NOMO-1 treated with dmso at 0.1 percent for 144 hours (cell line): ENCODE measurements at regions not wholly inside any gene's neighbourhood (a gene's known extent, or its start where the extent isn't known, plus 50 kb on each side); places are given as distances from the start of the nearest gene placed in this dataset.

ENCODE experiments used
- DNase-seq: peaks from one replicate; lab custom pipeline; 2025; ENCODE audit not compliant: unreplicated experiment; lab: John Stamatoyannopoulos, UW

DNA sequence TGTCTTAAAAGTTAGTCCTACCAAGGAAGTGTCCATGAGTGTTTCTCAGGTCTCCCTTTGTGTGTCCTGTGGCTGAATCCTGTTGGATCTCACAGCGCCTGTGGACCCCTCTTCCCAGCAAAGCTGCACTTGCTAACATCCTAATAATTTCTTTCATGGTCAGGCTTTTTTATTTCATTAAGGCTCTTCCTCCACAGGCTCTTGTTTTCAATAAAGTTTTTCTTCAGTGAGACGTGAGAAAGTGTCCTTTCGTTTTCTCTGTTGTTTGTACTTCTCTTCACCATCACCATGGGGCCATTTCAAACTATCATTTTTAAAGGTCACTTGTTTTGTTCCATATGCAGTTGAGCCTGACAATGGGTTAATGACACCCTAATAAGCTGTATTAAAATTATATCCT, 231.5 kb downstream of the LMO4 start:
- no peak for DNase-seq

DNA sequence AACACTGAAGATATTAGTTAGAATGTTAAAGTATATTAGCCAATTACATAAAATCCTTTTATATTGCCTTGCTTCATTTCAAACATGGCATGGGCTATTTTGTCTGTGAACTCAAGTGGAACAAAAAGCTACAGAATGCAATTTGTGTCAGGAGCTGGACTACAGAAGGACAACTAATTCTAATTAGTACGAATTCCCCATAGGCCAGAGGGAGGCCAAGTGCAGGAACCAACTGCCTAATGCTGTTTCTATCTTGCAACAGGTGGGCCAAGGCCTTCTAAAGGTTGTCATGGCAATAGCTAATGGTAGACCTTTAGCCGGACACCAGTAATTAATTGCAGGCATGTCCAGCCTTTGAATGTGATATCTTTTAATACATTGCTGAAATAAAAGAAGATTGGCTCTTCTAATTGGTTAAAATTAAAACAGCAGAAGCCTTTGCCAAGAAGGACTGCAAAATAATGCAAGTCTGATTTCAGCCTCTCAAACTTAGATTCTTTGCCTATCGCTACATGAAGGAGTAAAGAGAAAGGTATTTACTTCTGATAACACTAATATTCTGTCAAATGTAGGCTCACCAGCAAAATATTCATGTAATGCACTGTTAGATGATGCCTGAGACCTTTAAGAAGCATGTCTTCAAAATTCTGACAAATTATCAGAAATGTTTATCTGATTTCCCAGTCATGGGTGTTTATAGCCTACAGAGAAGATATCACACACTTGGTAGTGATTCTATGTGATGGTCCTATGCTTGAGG, 232.1 kb downstream of the LMO4 start:
- no peak for DNase-seq

DNA sequence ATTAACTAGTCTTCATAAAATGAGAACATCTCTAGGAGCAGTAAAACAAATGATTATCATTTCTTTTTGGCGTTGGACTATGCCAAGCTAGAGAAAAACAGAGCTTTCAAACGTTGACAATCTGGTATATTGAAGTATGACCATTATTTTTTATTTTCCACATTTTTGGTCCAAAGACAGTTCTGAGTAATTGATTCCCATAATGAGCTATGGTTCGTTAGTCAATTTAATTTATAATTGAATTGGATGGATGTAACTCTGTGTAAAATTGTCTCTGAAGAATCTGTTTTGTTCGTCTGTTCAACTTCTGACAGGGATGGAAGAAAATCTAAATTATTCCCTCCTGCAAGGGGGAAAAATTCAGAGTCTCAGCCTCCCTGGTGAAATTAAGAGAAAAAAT, 234.5 kb downstream of the LMO4 start:
- DNase-seq: no peak

DNA sequence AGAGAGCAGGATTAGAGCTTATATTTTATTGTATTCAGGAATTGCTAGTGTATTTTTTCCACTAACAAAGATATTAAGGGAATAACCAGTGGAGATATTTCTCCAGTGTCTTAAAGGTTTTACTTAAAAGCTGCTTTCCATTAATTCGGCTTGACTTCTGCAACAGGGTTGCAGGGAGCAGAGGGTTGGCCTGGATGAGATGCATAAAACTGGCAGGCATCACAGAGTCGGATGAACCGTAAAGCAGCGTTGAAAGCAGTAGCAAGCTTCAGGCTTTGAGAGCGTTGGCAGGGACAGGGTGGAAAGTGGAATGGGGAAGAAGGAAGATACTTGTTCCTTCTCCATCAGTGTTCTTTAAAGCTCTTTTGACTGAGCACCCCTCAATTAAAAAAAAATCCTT, 237.2 kb downstream of the LMO4 start:
- DNase-seq: no peak

DNA sequence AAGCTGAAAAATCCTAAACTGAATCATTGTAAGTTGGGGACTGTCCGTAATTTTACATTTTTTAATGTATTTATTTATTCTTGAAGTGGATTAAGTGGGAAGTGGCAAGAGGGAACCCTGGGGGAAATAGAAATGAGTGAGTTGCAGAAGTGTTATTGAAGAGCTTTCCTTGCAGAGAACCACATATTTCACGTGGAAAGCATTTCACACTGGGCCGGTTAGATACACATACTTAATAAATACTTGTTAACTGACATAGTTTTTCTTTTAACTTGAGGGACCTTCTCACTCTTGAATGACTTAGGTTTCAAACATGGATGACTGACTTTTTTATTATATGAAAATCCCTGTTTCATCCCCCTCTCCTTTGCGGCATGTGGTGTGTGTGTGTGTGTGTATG, 239.3 kb downstream of the LMO4 start:
- no peak for DNase-seq

DNA sequence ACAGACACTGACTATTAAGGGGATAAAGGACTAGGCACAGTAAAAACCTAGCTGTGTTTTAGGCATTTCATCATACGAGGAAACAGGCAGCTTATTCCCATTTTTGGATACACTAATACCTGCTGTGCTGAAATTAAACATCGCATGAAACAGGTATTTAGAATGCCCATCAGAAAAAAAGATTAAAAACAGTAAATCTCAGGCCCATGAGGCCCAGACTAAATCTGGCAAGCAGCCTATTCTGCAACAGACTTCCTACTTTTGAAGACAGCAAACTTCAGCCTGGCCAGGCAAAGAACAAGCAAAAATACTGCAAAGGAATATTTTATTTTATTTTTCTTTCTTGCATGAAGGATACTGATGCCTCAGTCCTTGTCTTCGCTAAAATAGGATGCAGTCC, 240.2 kb downstream of the LMO4 start:
- no peak for DNase-seq

DNA sequence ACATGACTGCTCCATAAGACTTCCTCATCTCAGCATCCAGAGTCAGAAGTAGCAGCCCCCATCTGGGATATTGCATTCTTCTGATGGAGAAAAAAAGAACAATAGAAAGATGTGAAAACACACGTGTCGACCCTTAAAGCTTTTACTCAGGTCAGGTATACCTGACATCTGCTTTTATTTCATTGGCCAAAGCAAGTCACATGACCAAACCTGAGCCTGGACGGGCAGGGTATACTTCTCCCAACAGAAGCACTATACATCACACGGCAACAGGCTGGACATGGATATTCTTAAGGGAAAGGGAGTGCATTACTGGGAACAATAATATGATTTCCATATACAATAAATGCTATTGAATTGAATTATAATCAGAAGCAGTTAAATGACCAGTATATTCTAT, 243.3 kb downstream of the LMO4 start:
- no peak for DNase-seq

DNA sequence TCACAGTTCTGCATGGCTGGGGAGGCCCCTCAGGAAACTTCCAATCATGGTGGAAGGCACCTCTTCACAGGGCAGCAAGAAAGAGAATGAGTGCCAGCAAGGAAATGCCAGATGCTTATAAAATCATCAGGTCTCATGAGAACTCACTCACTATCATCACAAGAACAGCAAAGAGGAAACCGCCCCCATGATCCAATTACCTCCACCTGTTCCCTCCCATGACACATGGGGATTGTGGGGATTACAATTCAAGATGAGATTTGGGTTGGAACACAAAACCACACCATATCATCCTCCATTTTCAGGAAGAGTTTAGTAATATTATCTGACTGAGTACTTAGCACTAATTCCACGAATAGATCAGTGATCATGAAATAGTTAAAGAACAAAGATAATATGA, 244.2 kb downstream of the LMO4 start:
- DNase-seq: no peak

DNA sequence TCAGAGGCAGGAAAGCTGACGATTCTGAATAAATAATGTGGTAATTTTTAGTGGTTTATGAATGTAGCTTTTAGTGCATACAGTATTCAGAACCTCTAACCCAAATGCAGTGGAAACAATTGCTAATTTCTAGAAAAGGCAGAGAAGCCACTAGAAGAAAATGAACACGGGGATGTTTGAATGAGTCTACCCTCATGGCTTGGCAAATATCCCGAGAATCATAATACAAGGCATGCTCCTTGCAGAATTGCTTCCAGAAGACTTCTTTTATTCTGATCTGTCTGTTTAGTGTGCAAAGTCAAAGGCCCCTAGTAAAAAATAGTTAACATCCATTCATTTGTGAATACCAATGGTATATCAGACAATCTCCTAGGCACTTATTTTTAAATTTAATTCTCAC, 246.8 kb downstream of the LMO4 start:
- no peak for DNase-seq

DNA sequence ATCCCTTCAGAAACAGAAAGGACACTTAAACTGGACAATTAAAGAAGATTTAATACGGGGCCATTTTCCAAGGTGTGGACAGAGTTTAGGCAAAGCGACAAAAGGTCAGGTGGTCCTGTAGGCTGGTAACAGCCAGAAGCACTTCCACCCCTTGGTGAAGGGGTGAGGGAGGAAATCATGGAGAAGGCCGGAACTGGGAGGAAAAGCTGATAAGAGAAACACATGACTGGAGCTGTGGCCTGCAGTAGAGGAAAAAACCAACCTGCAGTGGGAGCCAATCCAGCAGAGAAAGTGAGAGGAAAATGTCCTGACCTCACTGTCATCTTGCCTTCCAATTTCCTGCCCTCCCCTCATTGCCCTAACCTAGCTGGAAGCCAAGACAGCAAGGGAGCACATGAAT, 249.8 kb downstream of the LMO4 start:
- no peak for DNase-seq

DNA sequence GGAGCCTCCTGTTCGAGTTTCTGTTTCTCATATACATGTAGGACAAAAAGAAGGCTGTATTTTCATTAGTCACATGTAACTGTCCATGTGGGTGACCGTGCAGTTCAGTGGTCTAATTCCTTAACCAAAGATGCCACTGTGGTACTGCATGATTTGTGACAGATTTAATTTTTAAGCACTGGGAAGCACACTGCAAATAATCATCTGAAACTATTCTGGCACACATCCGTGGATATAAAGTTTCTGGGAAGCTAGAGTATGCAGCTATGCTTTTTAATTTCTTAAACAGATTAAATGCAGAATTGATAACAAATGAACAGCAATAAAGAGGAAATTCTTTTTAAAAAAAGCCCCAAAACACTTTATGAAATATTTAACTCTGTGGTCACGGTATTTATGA, 254.8 kb downstream of the LMO4 start:
- DNase-seq: no peak

DNA sequence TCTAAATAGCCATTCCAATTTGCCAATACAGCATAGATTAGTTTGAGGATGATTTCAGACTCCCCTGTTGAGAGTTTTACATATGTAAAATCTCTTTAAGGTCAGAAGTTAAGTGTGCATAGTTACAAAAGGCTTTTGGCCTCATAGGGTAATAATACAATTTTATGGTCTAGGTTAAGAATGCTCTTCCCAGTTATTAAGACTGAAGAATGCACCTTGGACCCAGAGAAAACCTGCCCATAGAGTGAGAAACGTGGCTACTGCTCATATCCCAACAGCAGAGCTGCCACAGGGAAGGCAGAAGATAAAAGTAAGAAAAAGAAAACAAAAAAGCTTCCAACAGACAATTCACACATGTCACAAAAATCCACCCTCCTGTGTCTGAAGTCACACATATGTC, 255.9 kb downstream of the LMO4 start:
- DNase-seq: no peak

DNA sequence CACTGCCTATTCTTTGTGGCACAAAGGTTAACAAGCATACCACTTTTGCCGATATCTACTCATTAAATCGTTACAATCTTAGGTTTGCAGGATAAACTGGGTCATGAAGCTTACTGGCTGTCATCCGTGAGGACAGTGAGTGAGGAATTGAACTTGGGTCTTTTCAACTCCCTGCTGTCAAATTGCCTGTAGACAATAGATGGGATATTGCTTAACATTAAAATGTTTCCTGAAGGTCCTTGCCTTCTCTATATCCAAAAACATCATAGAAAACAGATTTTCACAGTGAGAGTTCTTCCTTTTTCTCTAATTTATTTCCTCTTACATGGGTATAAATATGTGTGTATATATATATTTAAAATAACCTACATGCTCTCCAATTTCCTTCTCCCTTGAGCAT, 257.8 kb downstream of the LMO4 start:
- DNase-seq: no peak

DNA sequence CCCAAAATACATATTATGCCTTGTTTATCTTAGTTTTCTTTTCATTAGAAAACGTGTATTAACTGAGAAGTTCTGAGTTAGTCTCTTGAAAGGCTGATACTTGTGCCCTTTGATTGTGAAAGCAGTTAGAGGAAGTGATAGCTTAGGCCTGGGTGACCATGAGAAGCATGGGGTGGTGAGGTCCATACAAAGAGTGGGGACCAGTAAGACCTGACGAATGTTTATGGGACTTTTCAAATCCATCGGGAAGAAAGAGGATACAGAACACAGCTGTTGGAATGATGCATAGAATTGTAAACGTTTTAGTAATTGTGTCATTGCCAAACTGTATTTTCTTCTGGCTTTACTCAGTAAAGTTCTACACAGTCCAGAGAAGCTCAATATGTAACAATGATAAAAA, 259.8 kb downstream of the LMO4 start:
- peak; percentile 8 for DNase-seq

DNA sequence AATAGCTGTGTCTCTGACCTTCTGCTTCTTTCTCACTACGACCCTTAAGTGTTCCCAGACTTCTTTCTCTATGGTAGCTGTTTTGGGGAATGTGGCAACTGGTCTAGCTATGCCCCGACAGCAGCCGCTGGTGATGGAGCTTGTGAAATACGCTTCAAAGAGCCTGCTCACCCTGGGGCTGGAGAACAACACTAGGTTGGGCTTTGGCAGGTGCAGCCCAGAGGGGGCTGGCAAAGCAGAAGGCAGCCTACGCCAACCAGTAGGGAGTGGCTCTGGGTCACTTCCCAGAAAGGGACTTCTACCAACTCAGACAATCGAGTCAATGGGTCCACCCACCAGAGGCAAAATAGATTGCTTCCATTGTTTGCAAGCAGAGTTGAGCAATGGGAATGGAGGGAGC, 262.8 kb downstream of the LMO4 start:
- no peak for DNase-seq

DNA sequence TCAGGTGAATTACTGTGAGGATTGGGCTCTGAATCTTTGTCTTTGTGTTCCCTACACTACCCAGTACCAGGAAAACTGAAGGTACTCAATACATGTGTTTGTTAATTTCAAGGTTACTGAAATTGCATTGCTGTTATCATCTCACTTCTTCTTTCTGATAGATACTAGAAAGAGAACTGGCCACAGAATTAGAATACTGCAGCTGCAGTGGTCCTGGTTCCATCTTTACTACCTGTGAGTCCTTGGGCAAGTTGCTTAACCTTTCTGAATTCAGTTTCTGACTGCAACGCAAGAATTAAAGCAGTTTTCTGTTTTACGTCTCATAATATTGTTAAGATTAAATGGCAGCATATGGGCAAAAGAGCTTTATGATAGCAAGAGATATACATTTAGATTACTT, 263.5 kb downstream of the LMO4 start:
- no peak for DNase-seq

DNA sequence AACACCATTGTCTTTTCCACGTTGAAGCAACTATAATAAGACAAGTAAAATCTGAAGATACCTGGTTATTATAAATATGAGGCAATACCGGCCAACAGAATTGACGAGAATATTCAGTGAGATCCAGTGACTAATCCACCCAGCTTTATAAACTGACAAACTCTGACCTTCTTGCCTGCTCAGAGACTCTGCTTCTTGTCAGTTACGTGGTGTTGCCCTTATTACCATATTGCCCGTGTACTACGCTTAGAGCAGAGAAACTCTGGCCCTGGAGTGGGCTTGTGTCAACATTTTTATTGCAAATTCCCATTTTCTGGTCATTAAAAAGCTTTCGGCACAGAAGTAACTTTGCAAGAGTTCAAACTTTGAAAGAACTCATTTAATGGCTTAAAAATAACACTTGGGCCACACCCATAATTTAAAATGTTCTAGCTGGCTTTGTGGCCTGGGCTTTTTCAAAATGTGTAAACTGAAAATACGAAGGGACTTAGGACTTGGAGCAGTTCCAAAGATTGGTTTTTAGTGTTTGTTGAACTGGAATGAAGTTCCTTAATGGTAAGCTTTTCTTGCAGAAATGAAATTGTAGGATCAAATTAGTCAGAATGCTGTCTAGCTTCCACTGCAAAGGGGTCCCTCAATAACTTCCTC, 266.2 kb downstream of the LMO4 start:
- DNase-seq: no peak

DNA sequence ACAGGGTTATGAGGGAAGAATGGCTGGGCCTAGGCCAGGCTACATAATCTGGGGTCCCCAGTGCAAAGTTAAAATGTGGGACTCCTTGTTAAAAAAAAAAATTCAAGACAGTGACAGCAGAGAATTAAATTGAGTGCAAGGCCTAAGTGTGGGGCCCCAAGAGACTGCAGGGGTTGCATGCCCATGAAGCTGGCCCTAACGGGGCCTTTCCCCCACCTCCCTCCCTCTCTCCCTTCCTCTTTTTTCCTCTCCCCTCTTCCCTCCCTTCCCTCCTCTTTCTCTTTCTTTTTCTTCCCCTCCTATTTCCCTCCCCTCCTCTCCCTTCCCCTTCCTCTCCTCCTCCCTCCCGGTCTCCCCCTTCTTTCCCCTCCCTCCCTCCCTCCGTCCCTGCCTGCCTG, 266.7 kb downstream of the LMO4 start:
- DNase-seq: no peak

DNA sequence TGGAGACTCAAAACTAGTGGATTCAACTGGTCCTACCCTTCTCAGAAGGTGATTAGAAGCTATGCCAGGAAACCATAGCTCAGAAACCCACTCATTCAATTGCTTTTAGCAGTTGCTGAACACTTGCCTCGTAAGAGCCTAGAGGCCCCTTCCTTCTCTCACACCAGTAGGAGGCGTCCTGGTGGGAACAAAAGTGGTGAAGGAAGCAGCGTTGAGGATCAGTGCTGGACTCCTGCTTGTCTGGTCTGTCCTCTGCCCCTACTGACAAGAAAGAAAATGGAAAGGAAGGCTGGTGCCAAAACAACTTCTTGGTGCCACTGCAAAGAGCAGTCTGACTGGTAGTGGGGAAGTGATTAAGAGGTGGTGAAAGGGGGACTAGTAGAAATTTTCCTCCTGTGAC, 269.7 kb downstream of the LMO4 start:
- DNase-seq: no peak

DNA sequence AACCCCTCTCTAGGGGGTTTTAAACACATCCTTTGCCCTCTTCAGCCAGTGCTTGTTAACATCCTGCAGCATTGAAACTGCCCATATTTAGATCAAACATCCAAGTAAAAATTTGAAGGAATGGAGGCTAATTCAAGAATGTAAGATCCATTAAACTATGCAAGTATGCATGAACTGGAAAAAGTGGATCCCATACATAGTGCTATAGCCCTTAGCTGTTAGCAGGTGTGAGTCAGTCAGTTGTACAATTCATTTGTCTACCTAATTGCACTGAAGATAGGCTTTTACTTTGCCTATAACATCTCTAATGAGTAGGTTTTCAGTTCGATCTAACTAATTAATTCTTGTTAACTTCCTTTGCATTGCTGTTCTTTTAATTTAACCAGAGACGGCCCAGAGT, 270.9 kb downstream of the LMO4 start:
- no peak for DNase-seq

DNA sequence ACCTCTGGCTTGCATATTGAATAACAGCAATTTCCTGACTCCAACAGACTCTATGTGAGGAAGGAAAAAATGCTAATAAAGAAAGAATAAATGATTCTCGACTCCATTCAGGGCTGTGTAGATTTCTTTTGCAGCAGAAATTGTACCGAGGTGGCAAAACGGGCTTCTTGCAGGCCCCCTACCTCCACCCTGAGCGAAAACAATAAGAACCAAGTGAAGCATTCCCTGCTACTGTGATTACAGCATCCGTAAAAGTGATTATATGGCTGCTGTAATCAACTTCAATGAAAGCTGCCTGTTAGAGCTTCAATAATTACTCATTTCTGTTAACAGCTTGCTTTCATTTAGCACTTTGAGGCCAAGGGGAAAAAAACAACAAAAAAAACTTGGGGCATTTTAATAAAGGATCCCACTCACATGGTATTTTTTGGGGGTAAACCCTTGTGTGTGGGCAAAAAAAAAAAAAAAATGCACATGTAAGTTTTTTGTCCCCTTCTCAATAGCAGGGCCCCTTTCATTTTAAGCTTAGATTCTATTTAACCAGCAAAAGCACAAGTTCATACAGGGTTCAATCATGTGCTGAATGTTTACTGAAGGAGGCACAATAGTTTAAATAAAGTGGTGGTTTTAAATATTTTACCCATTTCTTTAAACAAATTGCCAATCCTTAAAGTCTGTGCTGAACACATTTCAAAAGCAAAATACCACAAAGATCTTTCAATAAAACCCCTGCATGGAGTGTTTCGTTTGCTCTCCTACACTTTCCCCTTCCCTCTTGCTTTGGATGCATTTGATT, 271.6 kb downstream of the LMO4 start:
- DNase-seq: no peak

DNA sequence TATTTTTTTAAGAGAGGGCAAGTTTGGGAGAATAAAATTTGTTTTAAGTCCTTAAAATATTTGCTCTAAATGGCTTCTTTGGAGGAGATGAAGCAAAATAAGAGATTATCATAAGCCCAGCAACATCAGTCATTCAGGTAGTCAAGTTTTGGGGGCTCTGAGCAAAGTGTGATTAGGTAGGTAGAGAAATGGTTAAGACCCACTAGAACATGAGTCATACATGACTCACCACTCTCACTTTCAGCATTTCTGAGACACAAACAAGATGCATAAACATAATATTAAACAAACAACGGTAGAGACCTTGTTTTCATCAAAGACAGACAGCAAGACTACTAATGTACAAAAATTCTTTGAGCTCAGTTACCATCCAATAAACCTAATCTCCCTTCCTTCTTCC, 272.2 kb downstream of the LMO4 start:
- DNase-seq: no peak
